ENCODE measurements at regions not wholly inside any gene's neighbourhood (a gene's known extent, or its start where the extent isn't known, plus 50 kb on each side); places are given as distances from the start of the nearest gene placed in this dataset.

DNA sequence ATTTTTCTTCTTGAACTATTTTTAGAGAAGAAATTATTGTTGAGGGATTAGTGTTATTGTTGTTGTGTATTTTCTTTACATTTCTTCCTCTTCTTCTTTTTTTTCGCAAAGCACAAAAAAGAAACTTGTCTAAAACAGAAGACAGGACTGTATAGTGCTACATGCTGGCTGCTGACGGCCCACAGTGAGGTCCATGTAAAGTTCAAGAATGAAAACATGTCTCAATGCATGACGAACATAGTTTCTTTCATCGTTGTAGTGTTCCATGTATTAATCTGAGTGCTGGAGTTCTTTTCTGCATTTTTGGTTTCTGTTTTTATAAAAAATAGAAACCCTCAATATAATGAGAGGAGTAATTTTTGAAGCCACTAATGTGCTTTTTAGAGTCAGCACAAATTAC is 462.9 kb upstream of the MARCKS start:
- no peak for DNase-seq

DNA sequence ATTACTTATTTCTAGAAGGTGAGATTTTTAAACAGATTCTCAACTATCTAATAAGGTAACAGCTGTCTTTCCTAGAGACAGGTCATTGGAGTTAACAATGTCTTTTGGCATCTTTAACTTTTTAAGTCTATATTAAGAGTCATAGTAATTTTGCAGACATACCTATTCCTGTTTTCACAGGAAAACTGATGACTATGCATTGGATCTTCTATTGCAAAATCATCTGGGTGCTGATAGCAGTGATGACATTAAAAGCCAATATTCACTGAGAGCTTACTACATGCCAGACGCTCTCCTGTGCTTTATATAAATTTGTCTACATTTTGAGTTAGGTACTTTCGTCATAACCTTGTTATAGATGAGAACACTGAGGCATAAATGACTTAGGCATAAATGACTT is 462.4 kb upstream of the MARCKS start:
- DNase-seq: no peak

DNA sequence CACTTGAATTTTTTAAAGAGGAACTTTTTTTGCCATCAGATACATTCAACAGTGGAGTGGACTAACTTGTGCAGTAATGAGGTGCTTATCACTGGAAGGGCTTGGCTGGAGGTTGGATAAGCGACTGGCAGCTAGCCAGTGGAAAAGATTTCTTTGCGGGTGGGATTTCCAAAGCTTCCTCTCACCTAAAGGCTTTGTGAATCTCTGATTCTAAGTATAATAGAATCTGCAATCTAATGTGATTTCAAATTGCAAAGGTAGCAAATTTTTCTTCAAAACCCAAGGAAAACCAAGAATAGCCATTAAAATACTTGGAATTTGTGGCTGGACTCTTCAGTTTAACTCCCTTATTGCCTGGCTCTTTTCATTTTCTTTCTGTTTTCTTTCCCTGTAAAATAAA is 460.4 kb upstream of the MARCKS start:
- DNase-seq: no peak

DNA sequence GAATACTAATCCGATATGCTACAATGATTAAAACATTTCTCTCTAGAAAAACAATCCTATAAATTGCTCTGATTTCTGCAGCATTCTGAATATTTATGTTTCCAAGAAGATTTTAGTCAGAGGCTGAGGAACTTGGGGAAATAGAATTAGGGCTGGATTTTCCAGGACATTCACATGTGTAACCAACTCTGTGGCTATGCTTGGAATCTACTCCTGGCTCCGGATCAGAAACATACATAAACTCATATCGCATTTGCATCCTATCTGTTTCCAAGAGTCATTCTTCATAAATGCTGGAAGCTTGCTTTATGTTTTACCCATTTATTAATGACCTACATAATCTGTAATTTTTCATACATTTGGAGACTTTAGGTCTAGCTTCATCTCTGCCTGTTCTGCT is 459.9 kb upstream of the MARCKS start:
- no peak for DNase-seq

DNA sequence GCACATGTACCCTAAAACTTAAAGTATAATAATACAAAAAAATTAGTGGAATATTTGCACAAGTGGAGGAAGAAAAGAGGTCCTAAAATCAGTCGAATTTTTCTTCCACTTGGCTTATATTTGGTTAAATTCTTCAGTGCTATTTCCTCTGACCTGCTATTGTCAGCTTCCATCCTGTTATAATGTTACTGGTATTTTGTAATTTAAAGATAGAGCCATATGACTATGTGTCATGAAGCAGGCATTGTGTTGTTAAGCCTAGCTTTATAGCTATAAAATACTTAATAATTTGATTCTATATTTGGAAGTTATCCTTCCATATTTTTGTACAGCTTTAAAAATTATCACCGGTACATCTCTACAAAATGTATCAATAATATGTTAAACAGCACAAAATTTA is 455.9 kb upstream of the MARCKS start:
- no peak for DNase-seq

DNA sequence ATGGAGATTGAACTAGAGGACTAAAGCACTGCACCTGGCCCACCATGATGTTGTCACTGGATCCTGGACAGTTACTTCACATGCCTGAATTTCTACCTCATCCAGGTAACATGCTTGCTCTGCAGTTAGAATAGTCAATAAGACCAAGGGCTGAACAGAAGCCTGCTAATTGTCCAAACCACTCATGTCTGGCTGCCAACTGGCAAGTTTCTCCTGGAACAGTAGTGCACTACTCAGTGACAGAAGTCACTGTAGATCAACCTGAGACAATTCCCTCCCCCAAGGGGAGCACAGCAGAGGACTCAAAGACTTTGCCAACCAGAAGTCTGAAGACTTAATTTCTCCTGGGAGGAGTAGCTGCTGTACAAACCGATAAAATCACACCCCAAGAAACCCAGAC is 454.6 kb upstream of the MARCKS start:
- DNase-seq: no peak

DNA sequence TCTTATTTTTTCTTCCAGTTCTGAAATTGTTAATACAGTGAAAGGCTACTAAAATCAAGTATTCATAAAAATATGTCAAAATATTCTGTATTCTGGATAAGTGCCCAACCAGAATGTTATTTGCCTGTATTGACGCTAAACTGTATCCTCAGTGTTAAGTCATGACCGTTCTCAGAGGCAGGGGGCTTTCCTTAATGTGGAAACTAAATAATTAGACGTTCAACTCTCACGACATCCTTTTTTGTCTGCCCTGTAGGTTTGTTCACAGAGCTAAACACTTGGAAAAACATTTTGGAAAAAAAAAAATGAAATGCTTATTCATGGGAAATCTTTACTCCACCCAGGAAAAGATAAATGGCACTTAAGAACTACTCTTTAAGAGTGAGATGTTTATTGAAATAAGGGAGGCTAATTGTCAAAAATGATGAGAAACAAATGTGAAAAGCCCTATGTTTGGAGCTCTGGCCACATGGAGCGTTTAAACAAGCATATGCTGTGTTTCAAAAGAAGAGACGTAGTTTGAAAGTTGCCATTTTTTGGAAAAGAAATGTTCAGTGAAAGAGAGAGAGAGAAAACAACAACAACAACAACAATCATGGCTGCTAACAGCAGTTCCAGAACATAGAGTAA is 453.1 kb upstream of the MARCKS start:
- no peak for DNase-seq

DNA sequence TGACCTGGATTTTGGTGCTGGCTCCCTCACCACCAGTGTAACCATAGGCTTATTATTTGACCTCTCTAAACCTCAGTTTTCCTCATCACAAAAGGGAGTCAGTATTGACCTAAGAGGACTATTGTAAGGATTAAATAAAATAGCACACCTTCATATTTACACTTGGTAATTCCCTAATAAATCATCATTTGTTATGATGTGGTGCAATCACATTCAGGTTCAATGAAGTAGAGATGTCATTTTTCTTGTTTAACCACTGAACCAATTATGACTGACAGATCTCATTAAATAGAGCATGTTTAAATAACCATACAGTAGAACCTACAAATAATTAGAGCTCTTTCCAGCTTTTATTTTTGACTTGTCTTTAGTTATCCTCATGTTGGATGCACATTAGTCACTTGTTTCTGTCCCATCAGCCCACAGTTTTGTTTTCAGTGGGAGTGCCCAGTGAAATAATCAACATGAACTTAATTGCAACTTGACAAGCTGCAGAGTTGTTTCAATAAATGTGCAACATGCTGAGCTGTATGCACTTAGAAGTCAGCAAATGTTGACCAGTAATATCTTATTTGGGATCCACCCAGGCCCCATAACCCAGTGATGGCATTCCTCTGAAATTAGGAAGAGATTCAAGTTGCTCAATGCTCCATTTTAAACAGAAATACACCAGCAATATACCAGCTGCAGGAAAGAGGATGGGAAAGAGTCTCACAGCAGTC is 451.7 kb upstream of the MARCKS start:
- DNase-seq: no peak

DNA sequence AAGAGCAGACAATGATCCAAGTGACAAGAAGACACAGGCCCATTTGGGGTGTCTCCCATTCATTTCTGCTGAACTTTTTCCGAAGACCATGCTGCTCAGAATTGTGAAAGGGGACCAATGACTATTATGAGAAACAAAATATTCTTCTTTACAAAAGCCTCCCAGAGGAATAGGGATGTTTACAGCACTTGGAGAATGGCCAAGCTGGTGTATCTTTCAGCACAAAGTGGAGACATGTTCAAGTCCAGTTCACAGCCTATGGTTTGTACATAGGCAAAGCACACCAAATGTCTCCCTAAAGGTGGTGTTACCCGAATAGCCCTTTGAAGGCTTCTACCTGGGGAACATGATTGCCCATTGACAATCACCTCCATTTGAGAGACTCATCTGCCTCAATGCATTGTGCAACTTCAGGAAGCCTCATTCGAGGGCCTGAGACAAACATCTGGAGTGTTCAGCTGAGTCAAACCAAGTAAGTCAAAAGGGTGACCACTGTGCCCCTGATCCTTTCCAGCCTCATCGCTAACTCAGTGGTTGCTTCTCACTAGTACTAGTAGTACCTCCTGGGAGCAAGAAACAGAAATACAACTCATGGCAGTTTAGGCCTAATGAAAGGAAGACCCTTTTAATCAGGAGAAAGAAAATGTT is 451.0 kb upstream of the MARCKS start:
- DNase-seq: no peak

DNA sequence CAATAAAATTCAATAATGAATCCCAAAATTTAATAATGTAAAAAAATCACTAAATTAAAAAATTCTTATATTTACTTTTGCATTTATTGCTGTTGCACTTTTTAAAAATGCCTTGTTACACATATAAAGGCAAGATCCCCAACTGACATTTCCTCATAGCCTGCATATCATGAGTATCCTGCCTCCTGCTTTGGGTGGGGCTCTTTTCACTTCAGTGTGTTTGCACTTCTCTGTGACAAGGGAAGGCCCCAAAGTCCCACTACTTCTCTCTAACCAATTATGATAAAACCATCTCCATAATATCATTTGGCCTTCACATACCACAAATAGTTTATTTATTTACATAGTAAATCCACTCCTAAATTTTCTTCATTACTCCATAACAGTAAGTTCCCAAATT is 446.1 kb upstream of the MARCKS start:
- DNase-seq: no peak

DNA sequence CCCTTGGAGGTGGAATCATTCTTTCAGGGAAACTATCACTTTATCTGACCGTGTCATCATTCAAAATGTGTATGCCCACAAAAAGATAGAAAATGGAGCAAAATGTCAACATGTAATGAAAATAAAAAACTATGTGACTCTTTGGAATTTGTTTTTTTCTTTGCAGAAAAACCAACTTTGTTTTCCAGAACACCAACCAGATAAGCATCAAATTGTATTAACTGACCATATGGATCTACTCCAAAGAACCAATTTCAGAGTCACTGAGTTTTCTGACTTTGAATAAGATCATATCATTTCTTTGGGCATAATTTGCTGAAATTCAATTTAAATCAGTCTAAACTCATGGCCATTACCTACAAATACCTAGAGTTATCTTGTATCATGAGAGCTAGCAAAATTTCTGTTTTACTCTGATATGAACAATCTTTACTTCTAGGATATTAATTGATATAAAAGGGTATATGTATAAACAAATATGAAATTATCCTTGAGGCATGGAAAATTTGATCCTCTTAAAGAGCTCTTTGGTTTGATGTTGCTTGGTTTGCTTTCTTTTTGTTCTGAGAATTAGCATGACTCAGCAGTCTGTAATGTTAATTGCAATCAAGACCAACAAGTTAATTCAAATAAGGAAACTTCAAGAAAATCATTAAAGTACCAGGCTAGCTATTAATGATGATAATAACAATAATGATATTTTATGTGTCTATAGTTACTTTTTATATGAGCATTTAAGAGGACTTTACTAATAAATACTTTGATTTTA is 444.4 kb upstream of the MARCKS start:
- DNase-seq: no peak

DNA sequence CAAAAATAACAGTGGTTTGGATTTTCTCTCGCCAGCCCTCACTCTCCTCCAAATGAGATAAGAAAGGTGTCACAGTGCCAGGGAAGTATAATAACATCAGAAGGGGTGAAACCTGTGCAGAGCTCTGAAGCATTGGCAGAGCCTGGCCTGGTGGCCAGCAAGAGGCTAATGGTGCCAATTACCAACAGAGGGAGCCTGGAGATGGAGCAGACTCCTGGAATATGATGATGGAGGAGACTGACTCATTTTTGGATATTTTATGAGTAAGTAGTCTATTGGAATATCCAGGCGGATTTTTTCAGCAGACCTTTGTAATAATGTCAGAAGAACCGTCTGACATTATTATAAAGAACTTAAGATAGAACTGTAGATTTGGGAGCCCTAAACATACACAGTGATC is 442.6 kb upstream of the MARCKS start:
- no peak for DNase-seq

DNA sequence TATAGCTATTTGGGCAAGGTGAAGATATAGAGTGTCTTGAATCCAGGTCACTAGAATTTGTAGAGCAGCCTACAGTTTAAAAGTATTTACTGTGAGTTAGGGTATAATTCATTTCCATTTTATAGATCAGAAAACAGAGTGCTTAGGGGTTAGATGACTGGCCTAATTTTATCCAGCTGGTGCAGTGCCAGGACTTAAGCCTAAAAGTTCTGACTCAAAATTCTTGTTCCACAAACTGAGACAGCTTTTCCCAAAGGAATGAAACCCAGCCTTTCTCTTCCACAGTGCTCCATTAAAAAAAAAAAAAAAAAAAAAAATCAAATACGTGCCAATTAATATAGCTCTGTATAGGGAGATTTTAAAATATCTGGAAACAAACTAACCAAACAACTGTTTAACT is 441.0 kb upstream of the MARCKS start:
- no peak for DNase-seq

DNA sequence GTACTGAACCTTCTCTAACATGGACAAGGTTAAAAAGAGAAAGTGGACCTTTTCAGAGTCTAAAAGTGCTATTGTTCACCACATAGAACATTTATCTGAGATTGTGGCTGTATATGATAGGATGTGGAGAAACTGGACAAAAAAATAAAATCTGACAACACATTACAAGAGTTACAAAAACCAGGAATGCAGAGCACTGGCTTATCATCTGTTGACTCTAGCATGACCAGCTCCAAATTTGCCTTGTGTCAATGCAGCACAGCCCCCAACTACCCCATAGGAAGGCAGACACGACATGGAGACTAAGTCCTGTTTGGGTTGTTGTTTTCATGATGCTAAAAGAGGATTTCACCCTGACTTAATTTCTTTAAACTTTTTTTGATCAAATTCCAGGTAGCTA is 436.9 kb upstream of the MARCKS start:
- DNase-seq: no peak

DNA sequence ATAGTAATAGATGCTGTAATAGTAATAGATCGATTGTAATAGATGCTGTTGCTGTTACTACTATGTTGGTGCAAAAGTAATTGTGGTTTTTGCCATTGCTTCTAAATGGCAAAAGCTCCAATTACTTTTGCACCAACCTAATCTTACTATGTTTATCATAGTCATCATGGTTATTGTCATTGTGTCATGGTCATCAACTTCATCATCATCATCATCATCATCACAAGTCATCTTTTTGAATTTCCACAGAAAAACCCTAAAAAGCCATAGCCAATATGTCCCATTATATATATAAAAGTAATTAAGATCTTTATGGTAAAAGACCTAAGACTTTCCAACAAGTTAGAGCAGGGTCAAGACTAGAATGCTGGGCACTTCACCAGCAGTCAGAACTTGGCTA is 435.1 kb upstream of the MARCKS start:
- DNase-seq: no peak

DNA sequence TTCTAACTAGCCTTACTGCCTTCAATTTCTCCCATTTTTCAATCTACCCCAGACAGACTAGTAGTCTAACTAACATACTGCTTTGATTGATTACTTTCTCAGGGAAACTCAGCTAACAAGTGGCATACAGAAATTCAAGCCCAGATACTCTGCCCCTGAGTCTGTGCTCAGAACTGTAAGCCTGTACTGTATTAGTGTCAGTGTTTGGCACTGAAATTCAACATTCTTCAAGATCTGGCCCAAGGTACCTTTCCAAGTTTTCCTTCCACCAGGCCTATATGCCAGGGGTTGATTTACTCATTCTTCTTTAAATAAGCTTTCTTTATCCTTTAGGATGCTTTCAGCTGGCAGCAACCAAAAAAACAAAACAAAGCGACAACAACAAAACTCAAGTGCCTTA is 433.2 kb upstream of the MARCKS start:
- no peak for DNase-seq

DNA sequence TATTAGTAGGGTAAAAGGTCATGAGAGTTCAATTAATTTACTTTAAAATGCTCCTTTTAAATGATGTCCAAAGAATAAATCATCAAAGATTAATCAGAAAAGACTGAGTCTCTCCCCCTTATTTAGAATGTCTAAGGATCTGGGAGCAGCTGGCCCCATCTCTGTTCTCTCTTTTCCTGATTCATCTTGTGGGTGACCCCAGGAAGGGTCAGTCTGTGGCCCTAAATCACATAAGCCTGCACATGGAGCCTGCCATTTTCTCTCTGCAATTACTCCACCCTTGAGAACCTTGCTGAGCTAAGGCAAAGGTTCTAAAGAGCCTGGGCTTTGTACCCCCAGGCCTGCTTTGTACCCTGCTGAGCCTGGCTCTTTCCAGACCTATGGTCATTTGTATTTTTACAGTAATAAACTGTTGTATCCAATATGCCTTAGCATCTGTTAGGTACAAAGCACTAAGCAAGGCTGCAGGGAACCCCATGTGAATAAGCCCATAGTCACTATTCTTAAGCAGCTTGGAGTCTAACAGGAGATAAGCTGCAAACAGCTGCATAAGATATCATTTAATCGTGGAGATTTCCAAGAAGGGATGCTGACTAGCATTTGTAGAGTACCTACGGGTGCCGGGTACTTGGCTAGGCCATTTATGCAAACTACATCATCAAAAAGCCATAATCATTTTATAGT is 431.0 kb upstream of the MARCKS start:
- no peak for DNase-seq

DNA sequence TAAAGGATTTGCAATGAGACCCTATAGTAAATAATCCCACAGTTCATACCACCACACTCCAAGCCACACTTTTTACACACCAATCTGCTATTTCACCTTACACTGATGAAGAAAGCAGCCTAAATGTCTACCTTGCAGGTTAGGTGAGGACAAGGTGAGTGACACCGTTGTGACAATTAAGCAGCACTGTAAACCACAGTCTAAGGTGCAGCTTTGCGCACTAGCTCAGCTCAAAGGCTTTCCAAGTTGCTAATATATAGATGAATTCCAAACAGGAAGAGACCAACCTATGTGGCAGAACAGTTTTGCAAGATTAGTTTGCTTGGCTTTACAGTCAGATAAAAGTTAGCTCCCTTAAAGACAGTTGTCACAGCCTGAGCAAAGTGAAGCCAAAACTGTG is 429.5 kb upstream of the MARCKS start:
- DNase-seq: no peak

DNA sequence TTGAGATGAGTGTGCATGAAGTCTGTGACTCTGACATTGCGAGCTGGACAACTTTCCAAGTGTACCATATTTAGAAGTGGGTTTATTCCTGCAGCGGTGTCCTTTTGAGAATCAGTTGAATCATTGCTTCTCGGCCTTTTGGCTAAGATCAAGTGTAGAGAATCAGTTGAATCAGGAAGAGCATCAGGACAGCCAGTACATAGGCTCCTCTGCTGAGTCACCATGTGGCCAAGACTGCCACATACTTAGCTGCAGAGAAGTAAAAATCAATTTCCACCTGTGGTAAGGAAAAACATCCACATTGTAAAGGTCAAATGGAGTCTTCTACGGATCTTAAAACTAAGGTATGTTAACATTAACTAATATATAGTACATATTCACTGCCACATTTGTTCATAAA is 428.4 kb upstream of the MARCKS start:
- no peak for DNase-seq

DNA sequence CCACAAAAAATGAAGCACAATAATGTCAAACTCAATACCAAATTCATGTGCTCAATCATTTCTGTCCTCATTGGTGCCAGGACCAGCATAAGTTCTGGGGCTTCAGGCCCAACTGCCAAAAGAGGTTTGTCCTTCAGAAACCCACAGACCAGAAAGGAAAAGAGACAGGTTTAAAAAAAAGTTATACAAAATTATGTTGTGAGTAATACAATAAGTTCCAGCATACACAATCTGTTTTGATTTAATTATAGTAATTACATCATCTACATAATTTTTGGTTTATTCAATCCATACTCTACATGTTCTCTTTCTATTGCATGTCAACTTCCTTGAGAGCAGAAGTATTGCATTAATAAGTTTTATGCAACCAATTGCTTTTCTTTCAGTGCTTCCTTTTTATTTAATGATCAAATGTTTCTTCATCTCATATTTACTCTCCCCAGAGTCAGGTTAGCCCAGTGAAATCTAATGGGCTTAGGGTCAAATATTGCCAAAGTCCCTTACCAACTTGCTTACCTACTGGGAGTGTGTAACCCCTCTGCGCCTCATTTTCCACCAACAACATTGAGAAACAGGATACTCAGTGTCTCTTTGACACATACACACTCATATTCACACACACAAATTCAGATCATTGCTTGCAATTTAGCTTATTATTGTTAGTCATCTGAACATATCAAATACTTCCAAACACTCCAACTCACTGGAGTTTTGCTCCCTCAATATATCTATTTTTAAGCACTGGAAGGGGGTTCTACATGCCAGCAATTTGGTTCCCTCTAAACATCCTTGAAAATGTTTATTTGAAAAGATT is 424.4 kb upstream of the MARCKS start:
- DNase-seq: no peak

DNA sequence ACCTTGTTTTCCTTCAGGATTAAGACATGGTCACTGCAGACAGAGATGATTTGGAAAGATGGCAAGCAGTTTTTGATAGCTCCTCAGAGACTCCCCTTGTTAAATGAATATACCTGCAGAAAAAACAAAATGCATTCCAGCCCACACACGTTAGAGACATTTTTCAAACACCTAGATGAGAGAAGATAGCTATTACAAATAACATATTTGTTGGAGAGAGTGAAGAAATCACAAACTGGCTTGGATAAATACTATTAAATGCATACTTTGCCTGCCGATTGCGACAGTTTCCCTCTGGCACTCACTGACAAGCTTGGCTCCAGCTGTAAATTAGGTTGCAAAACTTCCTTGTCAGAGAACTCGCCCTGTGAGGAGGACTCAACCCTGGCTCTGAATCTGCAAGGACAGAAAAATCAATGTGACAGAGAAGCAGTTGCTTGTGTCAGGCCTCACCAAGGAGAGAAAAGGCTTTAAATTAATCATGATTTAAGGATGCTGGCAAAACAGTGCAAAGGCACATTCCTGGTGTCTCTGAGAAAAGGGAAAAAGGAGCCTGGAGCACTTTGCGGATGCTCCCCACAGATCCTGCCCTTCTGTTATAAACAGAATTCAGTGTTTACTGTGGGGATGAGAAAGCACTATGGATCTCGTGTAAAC is 423.7 kb upstream of the MARCKS start:
- peak; percentile 48 for DNase-seq

DNA sequence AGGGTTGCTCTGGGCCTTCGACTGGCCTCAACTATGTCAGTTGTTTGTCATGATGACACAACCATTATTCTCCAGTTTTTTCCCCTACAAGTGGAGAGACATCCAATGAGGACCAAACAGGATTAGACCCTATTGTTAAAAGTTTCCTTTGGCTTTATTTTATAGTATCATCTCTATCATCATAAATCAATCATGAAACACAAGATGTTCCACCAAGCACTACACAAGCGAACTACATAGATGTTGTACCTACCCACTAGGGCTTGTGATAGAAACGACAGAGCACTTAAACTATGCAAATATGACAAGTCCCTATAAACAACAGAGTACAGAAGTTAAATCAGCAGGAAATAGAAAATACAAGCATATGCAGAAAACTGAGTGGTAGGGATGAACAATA is 422.5 kb upstream of the MARCKS start:
- no peak for DNase-seq
